ENCODE measurements at regions not wholly inside any gene's neighbourhood (a gene's known extent, or its start where the extent isn't known, plus 50 kb on each side); places are given as distances from the start of the nearest gene placed in this dataset.

GRCh38 chr3:130835483-130835882, 58.4 kb upstream of the ATP2C1 start:
- ATAC-seq: no peak
- BruUV-seq (replicated peaks): no TSS peak
- no peaks in the 10 kb centered on the region for H3K9me3 ChIP-seq (ENCODE audit: control insufficient read depth, insufficient read depth, low read depth, low read length)

GRCh38 chr3:130838898-130839600, 54.8 kb upstream of the ATP2C1 start:
- DNase-seq (ENCODE audit: low read depth, low spot score) (no peak), ATAC-seq (no peak)
- intact Hi-C loops (cut with micrococcal nuclease; ENCODE audit: unreplicated experiment): no loop called here
- Histone ChIP-seq H3K4me3 (ENCODE audit: low read depth in 2 of 2, low read length in 2 of 2) (no peak overlapping the region), H3K4me1 (ENCODE audit: control insufficient read depth, insufficient read depth, low read length) (no peaks in the 10 kb centered on the region), H3K27me3 (ENCODE audit: control insufficient read depth, insufficient read depth, low read length) (peaks cover 9% of the 10 kb centered on the region), H3K9me3 (ENCODE audit: control insufficient read depth, insufficient read depth, low read depth, low read length) (no peaks in the 10 kb centered on the region), H3K27ac (ENCODE audit: low read length) (no peak overlapping the region), H3K36me3 (ENCODE audit: control insufficient read depth, insufficient read depth, low read length) (no peaks in the 10 kb centered on the region)
- ChIA-PET POLR2A (no interaction called here), CTCF (no interaction called here)
- no peak for TF ChIP-seq SIN3A (IDR thresholded peaks at IDR 0.05; ENCODE audit: borderline replicate concordance, insufficient read depth, low read depth, low read length)
- no peak for TF ChIP-seq POLR2AphosphoS5 (IDR thresholded peaks at IDR 0.05; ENCODE audit: low read depth, low read length)
- in situ Hi-C loops (cut with HindIII; ENCODE audit: low pct_unique_long_range_greater_than_20kb, low sequenced_read_pairs): no loop called here
- no TSS peak for BruUV-seq (replicated peaks)

More at GRCh38 chr3:130835483-130835882, 58.4 kb upstream of the ATP2C1 start:
- Histone ChIP-seq H3K27me3 (ENCODE audit: control insufficient read depth, insufficient read depth, low read length) (peaks cover 18% of the 10 kb centered on the region), H3K27ac (ENCODE audit: low read length) (no peak overlapping the region), H3K36me3 (ENCODE audit: control insufficient read depth, insufficient read depth, low read length) (no peaks in the 10 kb centered on the region), H3K4me3 (ENCODE audit: low read depth in 2 of 2, low read length in 2 of 2) (no peak overlapping the region), H3K4me1 (ENCODE audit: control insufficient read depth, insufficient read depth, low read length) (no peaks in the 10 kb centered on the region)
- ChIA-PET CTCF (no interaction called here), POLR2A (no interaction called here)
- intact Hi-C loops (cut with micrococcal nuclease; ENCODE audit: unreplicated experiment): no loop called here
- DNase-seq (ENCODE audit: low read depth, low spot score): no peak
- no peak for TF ChIP-seq TCF7L2 (IDR thresholded peaks at IDR 0.05; ENCODE audit: low read depth, low read length)
- no peak for TF ChIP-seq POLR2AphosphoS5 (IDR thresholded peaks at IDR 0.05; ENCODE audit: low read depth, low read length)
- no peak for TF ChIP-seq SIN3A (IDR thresholded peaks at IDR 0.05; ENCODE audit: borderline replicate concordance, insufficient read depth, low read depth, low read length)
- TF ChIP-seq CTCF (IDR thresholded peaks at IDR 0.05): no peak
- TF ChIP-seq REST (IDR thresholded peaks at IDR 0.05; ENCODE audit: insufficient read depth in 1 of 2, low read depth in 2 of 2, low read length in 1 of 2): no peak
- in situ Hi-C loops (cut with HindIII; ENCODE audit: low pct_unique_long_range_greater_than_20kb, low sequenced_read_pairs): no loop called here

- BruUV-seq (replicated peaks): no TSS peak
- H3K9me3 ChIP-seq (ENCODE audit: control insufficient read depth, insufficient read depth, low read depth, low read length): no peaks in the 10 kb centered on the region
- no peaks in the 10 kb centered on the region for H3K4me1 ChIP-seq (ENCODE audit: control insufficient read depth, insufficient read depth, low read length)
- no peak for TF ChIP-seq TCF7L2 (IDR thresholded peaks at IDR 0.05; ENCODE audit: low read depth, low read length)
- TF ChIP-seq SIN3A (IDR thresholded peaks at IDR 0.05; ENCODE audit: borderline replicate concordance, insufficient read depth, low read depth, low read length): no peak
- TF ChIP-seq CTCF (IDR thresholded peaks at IDR 0.05): no peak
- no peak for TF ChIP-seq REST (IDR thresholded peaks at IDR 0.05; ENCODE audit: insufficient read depth in 1 of 2, low read depth in 2 of 2, low read length in 1 of 2)
- no peak for TF ChIP-seq POLR2AphosphoS5 (IDR thresholded peaks at IDR 0.05; ENCODE audit: low read depth, low read length)
- ChIA-PET POLR2A (no interaction called here), CTCF (no interaction called here)
- intact Hi-C loops (cut with micrococcal nuclease; ENCODE audit: unreplicated experiment): no loop called here
- ATAC-seq (no peak), DNase-seq (ENCODE audit: low read depth, low spot score) (no peak)
- H3K27me3 ChIP-seq (ENCODE audit: control insufficient read depth, insufficient read depth, low read length): peaks cover 9% of the 10 kb centered on the region
- in situ Hi-C loops (cut with HindIII; ENCODE audit: low pct_unique_long_range_greater_than_20kb, low sequenced_read_pairs): no loop called here
- H3K27ac ChIP-seq (ENCODE audit: low read length): no peak overlapping the region
- no peaks in the 10 kb centered on the region for H3K36me3 ChIP-seq (ENCODE audit: control insufficient read depth, insufficient read depth, low read length)
- no peak overlapping the region for H3K4me3 ChIP-seq (ENCODE audit: low read depth in 2 of 2, low read length in 2 of 2)
These were observed 54.1 kb upstream of the ATP2C1 start for GRCh38 chr3:130839813-130840212.

All from Panc1 (cell line).